ENCODE measurements at regions not wholly inside any gene's neighbourhood (a gene's known extent, or its start where the extent isn't known, plus 50 kb on each side); places are given as distances from the start of the nearest gene placed in this dataset.

DNA sequence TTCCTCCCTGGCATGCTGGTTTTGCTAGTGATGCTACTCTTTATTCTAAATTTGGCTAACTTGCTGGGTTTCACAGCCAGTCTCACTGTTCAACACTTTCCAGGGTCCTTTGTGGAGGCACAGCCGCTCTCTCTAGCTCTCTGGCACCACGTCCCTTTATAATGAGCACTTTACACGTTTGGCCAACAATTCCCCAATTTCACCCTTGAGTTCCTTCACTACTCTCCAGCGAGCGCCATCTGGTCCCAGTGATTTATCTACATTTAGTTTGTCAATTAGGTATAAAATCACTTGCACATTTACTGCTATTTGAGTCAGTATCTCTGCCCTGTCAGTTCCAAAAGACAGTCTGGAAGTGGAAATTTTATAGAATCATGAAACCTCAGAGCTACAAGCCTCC, 241.9 kb upstream of the MOCS1 start:
- Histone ChIP-seq H3K4me3 (ENCODE audit: low read length) (no peak overlapping the region), H3K27ac (ENCODE audit: low read depth, low read length) (no peak overlapping the region), H3K36me3 (ENCODE audit: control insufficient read depth, insufficient read depth, low read length) (no peaks in the 10 kb centered on the region), H3K9me3 (ENCODE audit: control insufficient read depth, low read length) (peaks cover 3% of the 10 kb centered on the region), H3K27me3 (ENCODE audit: control insufficient read depth, insufficient read depth, low read length, poor library complexity, severe bottlenecking) (peaks cover 4% of the 10 kb centered on the region), H3K4me1 (ENCODE audit: control insufficient read depth, insufficient read depth, low read length) (no peaks in the 10 kb centered on the region), H3K9ac (ENCODE audit: extremely low read depth, low read length, poor library complexity, severe bottlenecking) (no peak overlapping the region)
- Mint-ChIP-seq H3K27me3 (ENCODE audit: insufficient read depth) (peaks cover 15% of the 10 kb centered on the region), H3K4me1 (no peaks in the 10 kb centered on the region), H3K9me3 (peaks cover 4% of the 10 kb centered on the region), H3K36me3 (ENCODE audit: low read depth) (no peaks in the 10 kb centered on the region), H3K4me3 (no peak overlapping the region), H3K27ac (no peak overlapping the region)
- TF ChIP-seq, protein P1, sequence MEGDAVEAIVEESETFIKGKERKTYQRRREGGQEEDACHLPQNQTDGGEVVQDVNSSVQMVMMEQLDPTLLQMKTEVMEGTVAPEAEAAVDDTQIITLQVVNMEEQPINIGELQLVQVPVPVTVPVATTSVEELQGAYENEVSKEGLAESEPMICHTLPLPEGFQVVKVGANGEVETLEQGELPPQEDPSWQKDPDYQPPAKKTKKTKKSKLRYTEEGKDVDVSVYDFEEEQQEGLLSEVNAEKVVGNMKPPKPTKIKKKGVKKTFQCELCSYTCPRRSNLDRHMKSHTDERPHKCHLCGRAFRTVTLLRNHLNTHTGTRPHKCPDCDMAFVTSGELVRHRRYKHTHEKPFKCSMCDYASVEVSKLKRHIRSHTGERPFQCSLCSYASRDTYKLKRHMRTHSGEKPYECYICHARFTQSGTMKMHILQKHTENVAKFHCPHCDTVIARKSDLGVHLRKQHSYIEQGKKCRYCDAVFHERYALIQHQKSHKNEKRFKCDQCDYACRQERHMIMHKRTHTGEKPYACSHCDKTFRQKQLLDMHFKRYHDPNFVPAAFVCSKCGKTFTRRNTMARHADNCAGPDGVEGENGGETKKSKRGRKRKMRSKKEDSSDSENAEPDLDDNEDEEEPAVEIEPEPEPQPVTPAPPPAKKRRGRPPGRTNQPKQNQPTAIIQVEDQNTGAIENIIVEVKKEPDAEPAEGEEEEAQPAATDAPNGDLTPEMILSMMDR (conservative IDR thresholded peaks at IDR 0.05), result no peak
- no peak for DNase-seq
- 89 to 93% methylated on average over 3 to 5 of the region's 5 CpGs for WGBS, 2 experiments (ENCODE audit: insufficient coverage in 1 of 2, insufficient read length in 1 of 2)

DNA sequence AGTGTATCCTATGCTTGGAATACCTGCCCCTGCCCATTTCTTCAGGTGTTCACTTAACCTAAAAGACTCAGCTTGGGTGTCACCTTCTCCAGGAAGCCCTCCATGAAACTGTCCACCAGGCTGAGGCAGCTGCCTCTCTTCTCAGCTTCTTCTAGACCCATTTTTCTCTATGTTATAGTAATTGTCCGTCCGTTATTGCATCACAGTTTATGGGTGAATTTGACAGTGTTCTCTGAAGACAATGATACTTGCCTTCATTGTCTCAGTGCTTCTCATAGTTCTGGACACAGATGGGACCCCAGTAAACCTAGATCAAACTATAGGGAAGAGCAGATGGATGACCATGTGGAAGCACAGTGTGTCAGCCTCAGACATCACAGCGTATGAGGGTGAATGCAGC, 238.0 kb upstream of the MOCS1 start:
- peaks cover 8% of the 10 kb centered on the region for H3K4me1 Mint-ChIP-seq
- Histone ChIP-seq H3K9ac (ENCODE audit: extremely low read depth, low read length, poor library complexity, severe bottlenecking) (no peak overlapping the region), H3K27ac (ENCODE audit: low read depth, low read length) (no peak overlapping the region), H3K4me3 (ENCODE audit: low read length) (no peak overlapping the region), H3K36me3 (ENCODE audit: control insufficient read depth, insufficient read depth, low read length) (no peaks in the 10 kb centered on the region), H3K9me3 (ENCODE audit: control insufficient read depth, low read length) (no peaks in the 10 kb centered on the region), H3K4me1 (ENCODE audit: control insufficient read depth, insufficient read depth, low read length) (no peaks in the 10 kb centered on the region), H3K27me3 (ENCODE audit: control insufficient read depth, insufficient read depth, low read length, poor library complexity, severe bottlenecking) (peaks cover 8% of the 10 kb centered on the region)
- TF ChIP-seq, protein P1 (conservative IDR thresholded peaks at IDR 0.05), result no peak
- no peaks in the 10 kb centered on the region for H3K36me3 Mint-ChIP-seq (ENCODE audit: low read depth)
- no peak overlapping the region for H3K27ac Mint-ChIP-seq
- H3K9me3 Mint-ChIP-seq, result peaks cover 4% of the 10 kb centered on the region
- H3K27me3 Mint-ChIP-seq (ENCODE audit: insufficient read depth), result peaks cover 39% of the 10 kb centered on the region
- 92 to 100% methylated on average over 2 to 3 of the region's 3 CpGs for WGBS, 2 experiments (ENCODE audit: insufficient coverage in 1 of 2, insufficient read length in 1 of 2)
- H3K4me3 Mint-ChIP-seq, result no peak overlapping the region
- DNase-seq, result no peak

DNA sequence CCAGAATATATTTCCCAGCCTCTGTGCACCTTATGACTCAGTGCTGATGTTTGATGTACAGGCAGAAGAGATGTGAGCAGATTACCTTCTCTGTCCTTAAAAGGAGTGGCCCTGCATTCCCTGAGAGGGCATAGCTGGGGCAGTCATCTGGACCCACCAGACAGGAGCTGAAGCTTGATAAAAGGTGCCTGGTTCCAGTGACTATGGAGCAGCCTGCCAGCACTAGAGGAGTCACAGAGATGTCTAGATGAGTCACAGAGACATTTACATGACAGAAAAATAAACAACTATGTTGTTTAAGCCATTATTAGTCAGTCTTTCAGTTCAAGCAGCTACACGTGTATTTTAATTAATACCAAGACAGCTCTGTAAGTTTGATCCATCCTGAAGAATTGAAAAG, 237.1 kb upstream of the MOCS1 start:
- Histone ChIP-seq H3K4me1 (ENCODE audit: control insufficient read depth, insufficient read depth, low read length) (no peaks in the 10 kb centered on the region), H3K27ac (ENCODE audit: low read depth, low read length) (no peak overlapping the region), H3K9me3 (ENCODE audit: control insufficient read depth, low read length) (no peaks in the 10 kb centered on the region), H3K27me3 (ENCODE audit: control insufficient read depth, insufficient read depth, low read length, poor library complexity, severe bottlenecking) (peaks cover 8% of the 10 kb centered on the region), H3K36me3 (ENCODE audit: control insufficient read depth, insufficient read depth, low read length) (no peaks in the 10 kb centered on the region), H3K4me3 (ENCODE audit: low read length) (no peak overlapping the region), H3K9ac (ENCODE audit: extremely low read depth, low read length, poor library complexity, severe bottlenecking) (no peak overlapping the region)
- no peak for DNase-seq
- Mint-ChIP-seq H3K27ac (no peak overlapping the region), H3K4me1 (peaks cover 8% of the 10 kb centered on the region), H3K27me3 (ENCODE audit: insufficient read depth) (peaks cover 44% of the 10 kb centered on the region), H3K36me3 (ENCODE audit: low read depth) (no peaks in the 10 kb centered on the region), H3K9me3 (no peaks in the 10 kb centered on the region), H3K4me3 (no peak overlapping the region)
- WGBS, 2 experiments (ENCODE audit: insufficient coverage in 1 of 2, insufficient read length in 1 of 2), result 84 to 86% methylated on average over 1 of the region's 1 CpG
- TF ChIP-seq, protein P1 (conservative IDR thresholded peaks at IDR 0.05), result no peak

Measured in endodermal cell (in vitro differentiated cells).